CD4-positive, CD25-positive, alpha-beta regulatory T cell (primary cell): ENCODE measurements at regions not wholly inside any gene's neighbourhood (a gene's known extent, or its start where the extent isn't known, plus 50 kb on each side); places are given as distances from the start of the nearest gene placed in this dataset.
"Not testable (repeated sequence)": the region's sequence is repeated elsewhere in the genome, so short reads cannot be mapped to it uniquely, and the experiment has no call there.

Experiments
- ATAC-seq, 2 donors: fragments of 150-1000 bp; cut with Tn5 transposase; one replicate each; pipeline ENCODE4 v1.10.0; 2021; ENCODE audit warnings: low read depth in 2 of 2, moderate number of reproducible peaks in 2 of 2, moderate library complexity in 1 of 2
- DNase-seq, 3 donors: peaks; one replicate each; pipeline versions ENCODE4 v3.0.0 to v3.0.0-alpha.2; 2012 to 2022; ENCODE audit warnings: mixed read lengths in 1 of 3
- H3K27ac ChIP-seq: one replicate; pipeline ENCODE4 v1.7.0; 2013; ENCODE audit warnings: mild to moderate bottlenecking, low read length; ENCODE audit not compliant: insufficient read depth, poor library complexity, severe bottlenecking
- H3K27me3 ChIP-seq: one replicate; pipeline ENCODE4 v1.7.0; 2013; ENCODE audit warnings: low read length; ENCODE audit not compliant: control insufficient read depth, insufficient read depth
- H3K36me3 ChIP-seq: one replicate; pipeline ENCODE4 v1.7.0; 2013; ENCODE audit warnings: mild to moderate bottlenecking, low read length, moderate library complexity; ENCODE audit not compliant: control insufficient read depth, insufficient read depth
- H3K4me1 ChIP-seq: 2 replicates; pipeline ENCODE4 v1.7.0; 2013; ENCODE audit warnings: mild to moderate bottlenecking, low read length; ENCODE audit not compliant: insufficient read depth, control insufficient read depth, poor library complexity, severe bottlenecking
- H3K4me3 ChIP-seq: one replicate; pipeline ENCODE4 v1.7.0; 2013; ENCODE audit warnings: low read depth, mild to moderate bottlenecking, low read length, moderate library complexity
- H3K9me3 ChIP-seq, 2 experiments: 1 replicate in 1 of 2; 2 replicates in 1 of 2; pipeline ENCODE4 v1.7.0; 2013; ENCODE audit warnings: low read length in 2 of 2, mild to moderate bottlenecking in 1 of 2, moderate library complexity in 1 of 2; ENCODE audit not compliant: control insufficient read depth in 2 of 2
- H3K27ac Mint-ChIP-seq, 3 donors: one replicate each; pipeline ENCODE4 v1.8.0; 2020 to 2022; ENCODE audit warnings: mild to moderate bottlenecking in 3 of 3, mixed read lengths in 3 of 3, moderate library complexity in 2 of 3
- H3K27me3 Mint-ChIP-seq: one replicate; pipeline ENCODE4 v1.8.0; 2022; ENCODE audit warnings: mild to moderate bottlenecking, mixed read lengths
- H3K36me3 Mint-ChIP-seq: one replicate; pipeline ENCODE4 v1.8.0; 2020; ENCODE audit warnings: mixed read lengths
- H3K4me1 Mint-ChIP-seq, 4 donors: one replicate each; pipeline ENCODE4 v1.8.0; 2020 to 2022; ENCODE audit warnings: mixed read lengths in 4 of 4, mild to moderate bottlenecking in 1 of 4
- H3K4me3 Mint-ChIP-seq, 4 donors: one replicate each; pipeline ENCODE4 v1.8.0; 2020 to 2022; ENCODE audit warnings: mild to moderate bottlenecking in 4 of 4, mixed read lengths in 4 of 4, moderate library complexity in 3 of 4
- H3K9me3 Mint-ChIP-seq, 7 donors: one replicate each; pipeline ENCODE4 v1.8.0; 2020 to 2022; ENCODE audit warnings: mixed read lengths in 7 of 7, mild to moderate bottlenecking in 3 of 7, moderate library complexity in 2 of 7

DNA sequence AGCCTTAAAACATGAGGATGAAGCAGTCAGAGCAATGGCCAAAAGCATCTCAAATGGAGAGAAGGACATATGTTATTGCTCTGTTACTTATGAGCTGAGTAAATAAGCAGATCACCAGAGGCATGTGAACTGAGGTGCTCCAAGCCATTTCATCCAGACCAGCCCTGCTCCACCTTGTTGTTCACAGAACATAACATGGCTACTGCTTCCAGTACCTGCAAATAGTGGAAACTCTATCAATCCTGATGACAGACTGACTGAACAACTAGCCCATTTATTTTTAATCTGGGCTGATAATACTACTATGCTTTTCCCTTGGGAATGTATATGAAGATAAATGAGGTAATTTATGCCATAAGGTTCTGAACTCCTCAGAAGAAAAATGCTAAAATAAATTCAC, 1164.7 kb downstream of the FAM181B start:
- no peaks in the 10 kb centered on the region for H3K27me3 ChIP-seq
- H3K4me3 ChIP-seq, result no peak overlapping the region
- no peaks in the 10 kb centered on the region for H3K36me3 Mint-ChIP-seq
- no peak overlapping the region for H3K4me3 Mint-ChIP-seq
- H3K36me3 ChIP-seq, result no peaks in the 10 kb centered on the region
- H3K4me1 Mint-ChIP-seq, result peaks cover 0 to 4% (median 0%) of the 10 kb centered on the region in 4 donors
- ATAC-seq, result no peak
- no peaks in the 10 kb centered on the region for H3K4me1 ChIP-seq
- DNase-seq, result no peak
- no peak overlapping the region for H3K27ac ChIP-seq
- no peak overlapping the region for H3K27ac Mint-ChIP-seq
- no peaks in the 10 kb centered on the region for H3K27me3 Mint-ChIP-seq
- peaks cover 0 to 10% (median 2%) of the 10 kb centered on the region in 7 donors for H3K9me3 Mint-ChIP-seq
- no peaks in the 10 kb centered on the region for H3K9me3 ChIP-seq

DNA sequence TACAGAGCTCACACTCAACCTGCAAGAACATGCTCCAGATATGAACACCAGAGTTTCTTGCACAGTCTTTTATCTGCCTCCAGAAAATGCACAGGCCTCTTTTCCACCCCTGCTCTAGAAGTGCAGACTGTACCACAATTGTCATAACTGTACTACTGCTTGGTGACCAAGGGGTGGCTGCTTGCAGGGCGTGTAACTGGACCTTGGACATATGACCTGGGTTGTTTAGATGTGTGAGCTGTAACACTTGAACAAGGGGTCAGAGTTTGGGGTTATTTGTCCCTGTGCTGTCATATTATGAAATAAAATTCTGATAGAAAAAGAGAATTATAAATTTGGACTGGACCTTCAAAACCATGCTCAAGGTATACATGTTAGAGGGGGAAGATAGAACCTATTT, 1185.5 kb downstream of the FAM181B start:
- H3K4me3 Mint-ChIP-seq, result no peak overlapping the region
- no peak overlapping the region for H3K27ac Mint-ChIP-seq
- ATAC-seq (no peak), DNase-seq (no peak)
- H3K4me1 Mint-ChIP-seq, result no peaks in the 10 kb centered on the region
- Histone ChIP-seq H3K27me3 (no peaks in the 10 kb centered on the region), H3K27ac (no peak overlapping the region), H3K4me1 (no peaks in the 10 kb centered on the region), H3K36me3 (no peaks in the 10 kb centered on the region), H3K4me3 (no peak overlapping the region), H3K9me3 (no peaks in the 10 kb centered on the region)
- H3K9me3 Mint-ChIP-seq, result peaks cover 0 to 7% (median 3%) of the 10 kb centered on the region in 7 donors
- H3K36me3 Mint-ChIP-seq, result no peaks in the 10 kb centered on the region
- H3K27me3 Mint-ChIP-seq, result no peaks in the 10 kb centered on the region

DNA sequence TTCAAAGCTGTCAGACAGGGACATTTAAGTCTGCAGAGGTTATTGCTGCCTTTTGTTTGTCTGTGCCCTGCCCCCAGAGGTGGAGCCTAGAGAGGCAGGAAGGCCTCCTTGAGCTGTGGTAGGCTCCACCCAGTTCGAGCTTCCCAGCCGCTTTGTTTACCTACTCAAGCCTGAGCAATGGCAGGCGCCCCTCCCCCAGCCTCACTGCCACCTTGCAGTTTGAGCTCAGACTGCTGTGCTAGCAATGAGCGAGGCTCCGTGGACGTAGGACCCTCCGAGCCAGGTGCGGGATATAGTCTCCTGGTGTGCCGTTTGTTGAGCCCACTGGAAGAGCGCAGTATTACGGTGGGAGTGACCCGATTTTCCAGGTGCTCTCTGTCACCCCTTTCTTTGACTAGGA, 1193.9 kb downstream of the FAM181B start:
- not testable (repeated sequence) for H3K4me3 Mint-ChIP-seq, H3K27me3 ChIP-seq, H3K36me3 ChIP-seq, H3K27ac ChIP-seq, ATAC-seq, H3K36me3 Mint-ChIP-seq, DNase-seq, H3K4me1 Mint-ChIP-seq, H3K4me1 ChIP-seq, H3K4me3 ChIP-seq, H3K9me3 ChIP-seq, H3K27me3 Mint-ChIP-seq, H3K27ac Mint-ChIP-seq, H3K9me3 Mint-ChIP-seq

DNA sequence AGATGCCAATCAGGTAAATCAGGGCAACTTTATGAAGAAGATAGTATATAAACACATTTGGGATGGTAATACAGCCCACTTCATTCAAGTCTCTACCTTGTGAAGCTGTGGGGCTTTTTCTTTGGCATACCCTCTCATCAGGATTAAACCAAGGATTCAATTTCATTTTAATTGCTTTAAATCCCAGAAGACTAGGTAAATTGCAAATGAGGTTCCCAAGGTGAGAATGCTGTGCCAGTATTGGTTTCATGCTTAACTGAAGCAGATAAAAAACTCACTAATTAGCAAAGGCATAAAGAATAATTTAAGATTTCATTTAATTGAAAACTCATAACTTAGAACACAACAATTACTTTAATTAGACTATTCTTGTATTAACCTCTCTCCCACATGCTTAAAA, 1218.1 kb downstream of the FAM181B start:
- Histone ChIP-seq H3K4me1 (no peaks in the 10 kb centered on the region), H3K36me3 (no peaks in the 10 kb centered on the region), H3K27ac (no peak overlapping the region), H3K4me3 (no peak overlapping the region), H3K9me3 (no peaks in the 10 kb centered on the region), H3K27me3 (no peaks in the 10 kb centered on the region)
- no peaks in the 10 kb centered on the region for H3K27me3 Mint-ChIP-seq
- no peaks in the 10 kb centered on the region for H3K4me1 Mint-ChIP-seq
- peaks cover 0 to 18% (median 4%) of the 10 kb centered on the region in 7 donors for H3K9me3 Mint-ChIP-seq
- H3K36me3 Mint-ChIP-seq, result no peaks in the 10 kb centered on the region
- no peak overlapping the region for H3K4me3 Mint-ChIP-seq
- DNase-seq (no peak), ATAC-seq (no peak)
- no peak overlapping the region for H3K27ac Mint-ChIP-seq

DNA sequence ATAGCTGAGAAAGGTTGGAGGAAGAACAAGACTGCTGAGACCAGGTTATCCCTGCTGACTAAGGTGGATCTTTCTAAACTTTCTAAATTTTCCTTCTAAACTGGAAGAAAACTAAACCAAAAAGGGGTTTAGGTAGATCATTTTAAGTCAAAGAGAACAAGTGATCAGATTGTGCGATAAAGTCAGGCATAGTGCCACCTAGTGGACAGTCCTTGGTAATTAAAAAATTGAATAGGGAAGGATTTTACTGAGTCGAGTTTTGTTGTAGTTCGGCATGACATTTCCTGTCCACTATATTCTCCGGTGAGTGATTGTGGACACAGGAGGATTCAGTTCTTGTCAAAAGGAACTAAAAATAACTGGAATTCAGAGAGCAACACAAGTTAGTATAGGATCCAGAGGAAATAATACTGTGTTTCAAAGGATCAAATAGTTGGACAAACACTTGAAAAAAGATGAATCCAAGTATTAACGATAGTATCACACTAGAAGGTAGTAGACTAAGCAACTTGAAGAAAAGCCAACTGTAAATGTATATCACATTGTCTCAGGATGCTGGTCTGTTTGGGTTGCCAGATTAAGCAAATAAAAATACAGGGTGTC, 1236.4 kb downstream of the FAM181B start:
- Histone ChIP-seq H3K27ac (no peak overlapping the region), H3K4me3 (no peak overlapping the region), H3K9me3 (no peaks in the 10 kb centered on the region), H3K36me3 (no peaks in the 10 kb centered on the region), H3K4me1 (no peaks in the 10 kb centered on the region), H3K27me3 (no peaks in the 10 kb centered on the region)
- Mint-ChIP-seq H3K4me1 (no peaks in the 10 kb centered on the region), H3K9me3 (peaks cover 0 to 2% (median 0%) of the 10 kb centered on the region in 7 donors), H3K4me3 (no peak overlapping the region), H3K27ac (no peak overlapping the region), H3K27me3 (no peaks in the 10 kb centered on the region), H3K36me3 (no peaks in the 10 kb centered on the region)
- ATAC-seq, result no peak
- DNase-seq, result peak in 1 of 3 donors; percentile 24

DNA sequence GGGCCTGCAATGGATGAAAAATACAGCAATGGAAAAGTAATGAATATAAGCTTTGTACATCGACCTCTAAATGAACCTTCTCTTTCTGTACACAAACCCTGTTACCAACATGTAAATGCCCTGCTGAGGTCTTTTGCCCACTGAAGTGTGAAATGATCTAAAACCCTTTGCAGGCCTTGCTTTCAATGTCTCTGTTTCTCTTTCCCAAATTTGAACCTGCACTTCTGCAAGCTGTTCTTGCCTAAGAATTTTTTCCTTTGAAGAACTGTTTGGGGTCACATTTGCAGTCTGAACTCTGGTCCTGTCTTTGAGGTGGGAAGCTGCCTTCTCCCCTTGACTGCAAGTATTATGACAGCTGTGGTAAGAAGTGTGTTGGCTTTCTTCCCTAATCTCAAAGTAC, 1237.1 kb downstream of the FAM181B start:
- ATAC-seq, result no peak
- Histone ChIP-seq H3K27me3 (no peaks in the 10 kb centered on the region), H3K9me3 (no peaks in the 10 kb centered on the region), H3K4me1 (no peaks in the 10 kb centered on the region), H3K4me3 (no peak overlapping the region), H3K27ac (no peak overlapping the region), H3K36me3 (no peaks in the 10 kb centered on the region)
- H3K9me3 Mint-ChIP-seq, result peaks cover 0 to 2% (median 0%) of the 10 kb centered on the region in 7 donors
- H3K27me3 Mint-ChIP-seq, result no peaks in the 10 kb centered on the region
- no peak overlapping the region for H3K4me3 Mint-ChIP-seq
- H3K27ac Mint-ChIP-seq, result no peak overlapping the region
- no peaks in the 10 kb centered on the region for H3K36me3 Mint-ChIP-seq
- no peaks in the 10 kb centered on the region for H3K4me1 Mint-ChIP-seq
- no peak for DNase-seq

DNA sequence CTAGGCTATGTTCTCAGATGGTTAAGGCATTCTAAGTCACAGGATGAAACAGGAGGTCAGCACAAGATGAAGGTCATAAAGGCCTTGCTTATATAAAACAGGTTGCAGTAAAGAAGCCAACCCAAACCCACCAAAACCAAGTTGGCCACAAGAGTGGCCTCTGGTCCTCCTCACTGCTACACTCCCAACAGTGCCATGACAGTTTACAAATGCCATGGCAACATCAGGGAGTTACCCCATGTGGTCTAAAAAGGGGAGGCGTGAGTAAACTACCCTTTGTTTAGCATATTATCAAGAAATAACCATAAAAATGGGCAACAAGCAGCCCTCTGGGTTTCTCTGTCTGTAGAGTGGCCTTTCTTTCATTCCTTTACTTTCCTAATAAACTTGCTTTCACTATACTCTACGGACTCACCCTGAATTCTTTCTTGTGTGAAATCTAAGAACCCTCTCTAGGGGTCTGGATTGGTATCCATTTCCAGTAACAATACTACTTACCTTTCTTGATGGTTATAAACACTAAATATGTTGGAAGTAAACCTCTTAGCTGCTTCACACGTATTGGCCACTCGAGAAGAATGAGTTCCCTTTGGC, 1237.9 kb downstream of the FAM181B start:
- no peaks in the 10 kb centered on the region for H3K9me3 ChIP-seq
- no peak overlapping the region for H3K4me3 Mint-ChIP-seq
- no peak overlapping the region for H3K27ac Mint-ChIP-seq
- H3K36me3 Mint-ChIP-seq, result no peaks in the 10 kb centered on the region
- H3K36me3 ChIP-seq, result no peaks in the 10 kb centered on the region
- H3K27me3 ChIP-seq, result no peaks in the 10 kb centered on the region
- DNase-seq (no peak), ATAC-seq (no peak)
- no peak overlapping the region for H3K4me3 ChIP-seq
- no peak overlapping the region for H3K27ac ChIP-seq
- H3K27me3 Mint-ChIP-seq, result no peaks in the 10 kb centered on the region
- H3K9me3 Mint-ChIP-seq, result peaks cover 0 to 2% (median 0%) of the 10 kb centered on the region in 7 donors
- no peaks in the 10 kb centered on the region for H3K4me1 Mint-ChIP-seq
- H3K4me1 ChIP-seq, result no peaks in the 10 kb centered on the region

DNA sequence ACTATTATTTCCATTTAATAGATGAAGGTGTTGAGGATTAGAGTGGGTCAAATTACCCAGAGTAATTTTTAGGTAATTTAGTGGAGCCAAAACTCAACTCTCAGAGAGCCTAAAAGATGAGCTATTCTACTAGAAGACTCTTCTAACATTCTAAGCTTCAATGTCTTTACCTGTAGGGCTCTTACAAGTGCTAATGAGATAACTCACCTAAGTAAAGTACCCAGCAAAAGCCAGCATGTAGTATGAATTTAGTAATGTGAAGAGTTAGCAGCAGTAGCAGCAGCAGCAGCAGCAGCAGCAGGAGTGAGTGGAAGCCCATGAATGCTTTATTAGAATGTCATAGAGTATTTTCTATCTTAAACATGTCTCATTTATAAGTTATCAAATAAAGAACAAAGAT, 1239.2 kb downstream of the FAM181B start:
- Mint-ChIP-seq H3K4me3 (no peak overlapping the region), H3K27ac (no peak overlapping the region), H3K9me3 (peaks cover 0 to 2% (median 0%) of the 10 kb centered on the region in 7 donors), H3K36me3 (no peaks in the 10 kb centered on the region), H3K4me1 (no peaks in the 10 kb centered on the region), H3K27me3 (no peaks in the 10 kb centered on the region)
- Histone ChIP-seq H3K4me1 (no peaks in the 10 kb centered on the region), H3K9me3 (no peaks in the 10 kb centered on the region), H3K27ac (no peak overlapping the region), H3K27me3 (no peaks in the 10 kb centered on the region), H3K36me3 (no peaks in the 10 kb centered on the region), H3K4me3 (no peak overlapping the region)
- no peak for ATAC-seq
- no peak for DNase-seq
